ENCODE measurements at regions not wholly inside any gene's neighbourhood (a gene's known extent, or its start where the extent isn't known, plus 50 kb on each side); places are given as distances from the start of the nearest gene placed in this dataset.

- TF ChIP-seq CTCF (IDR thresholded peaks at IDR 0.05): no peak
- no peak for TF ChIP-seq POLR2A (IDR thresholded peaks at IDR 0.05)
- no peak for TF ChIP-seq POLR2AphosphoS5 (IDR thresholded peaks at IDR 0.05; ENCODE audit: insufficient read depth in 1 of 2, low read depth in 1 of 2)
Measured at GRCh38 chr7:37518266-37518665, 69.6 kb upstream of the ELMO1 start.

All from vagina (tissue), 2 donors.